ENCODE measurements at regions not wholly inside any gene's neighbourhood (a gene's known extent, or its start where the extent isn't known, plus 50 kb on each side); places are given as distances from the start of the nearest gene placed in this dataset.

- TF ChIP-seq CTCF (IDR thresholded peaks at IDR 0.05; ENCODE audit: unreplicated experiment): no peak
- intact Hi-C loops (cut with micrococcal nuclease; ENCODE audit: unreplicated experiment): no loop called here
- Mint-ChIP-seq H3K9me3 (ENCODE audit: low read depth, unreplicated experiment) (peaks cover 18% of the 10 kb centered on the region), H3K36me3 (ENCODE audit: insufficient read depth, unreplicated experiment) (no peaks in the 10 kb centered on the region), H3K4me3 (ENCODE audit: low read depth, unreplicated experiment) (no peak overlapping the region), H3K4me1 (ENCODE audit: low read depth, unreplicated experiment) (no peaks in the 10 kb centered on the region), H3K27ac (ENCODE audit: unreplicated experiment) (no peak overlapping the region), H3K27me3 (ENCODE audit: unreplicated experiment) (no peaks in the 10 kb centered on the region)
- no peak for DNase-seq
- no TSS peak for BruUV-seq (replicated peaks)
- CTCF ChIA-PET: interaction anchor here (0.7 kb wide), 1 partner anchor 10 kb away, joined by 3 read pairs; no protein-coding TSS in a partner anchor
These were observed 145.2 kb downstream of the KCNJ2 start for GRCh38 chr17:70314506-70314905.

- TF ChIP-seq CTCF (IDR thresholded peaks at IDR 0.05; ENCODE audit: unreplicated experiment): no peak
- no TSS peak for BruUV-seq (replicated peaks)
- DNase-seq: no peak
- H3K4me1 Mint-ChIP-seq (ENCODE audit: low read depth, unreplicated experiment): no peaks in the 10 kb centered on the region
- no peaks in the 10 kb centered on the region for H3K36me3 Mint-ChIP-seq (ENCODE audit: insufficient read depth, unreplicated experiment)
- intact Hi-C loops (cut with micrococcal nuclease; ENCODE audit: unreplicated experiment): no loop called here
- CTCF ChIA-PET: interaction anchor here (0.8 kb wide), 1 partner anchor 16 kb away, joined by 3 read pairs; no protein-coding TSS in a partner anchor
- no peaks in the 10 kb centered on the region for H3K27me3 Mint-ChIP-seq (ENCODE audit: unreplicated experiment)
- no peak overlapping the region for H3K27ac Mint-ChIP-seq (ENCODE audit: unreplicated experiment)
- H3K9me3 Mint-ChIP-seq (ENCODE audit: low read depth, unreplicated experiment): peaks cover 22% of the 10 kb centered on the region
- H3K4me3 Mint-ChIP-seq (ENCODE audit: low read depth, unreplicated experiment): no peak overlapping the region
These were observed 148.1 kb downstream of the KCNJ2 start for GRCh38 chr17:70317421-70317820.

GRCh38 chr17:70318051-70318450, 148.7 kb downstream of the KCNJ2 start:
- no peak for DNase-seq
- intact Hi-C loops (cut with micrococcal nuclease; ENCODE audit: unreplicated experiment): no loop called here
- Mint-ChIP-seq H3K4me1 (ENCODE audit: low read depth, unreplicated experiment) (no peaks in the 10 kb centered on the region), H3K27me3 (ENCODE audit: unreplicated experiment) (no peaks in the 10 kb centered on the region), H3K36me3 (ENCODE audit: insufficient read depth, unreplicated experiment) (no peaks in the 10 kb centered on the region), H3K27ac (ENCODE audit: unreplicated experiment) (no peak overlapping the region), H3K9me3 (ENCODE audit: low read depth, unreplicated experiment) (peaks cover 26% of the 10 kb centered on the region), H3K4me3 (ENCODE audit: low read depth, unreplicated experiment) (no peak overlapping the region)
- no peak for TF ChIP-seq CTCF (IDR thresholded peaks at IDR 0.05; ENCODE audit: unreplicated experiment)
- CTCF ChIA-PET: interaction anchor here (0.8 kb wide), 1 partner anchor 16 kb away, joined by 3 read pairs; no protein-coding TSS in a partner anchor
- BruUV-seq (replicated peaks): no TSS peak

- Mint-ChIP-seq H3K4me3 (ENCODE audit: low read depth, unreplicated experiment) (no peak overlapping the region), H3K36me3 (ENCODE audit: insufficient read depth, unreplicated experiment) (no peaks in the 10 kb centered on the region), H3K9me3 (ENCODE audit: low read depth, unreplicated experiment) (peaks cover 18% of the 10 kb centered on the region), H3K4me1 (ENCODE audit: low read depth, unreplicated experiment) (no peaks in the 10 kb centered on the region), H3K27ac (ENCODE audit: unreplicated experiment) (no peak overlapping the region), H3K27me3 (ENCODE audit: unreplicated experiment) (no peaks in the 10 kb centered on the region)
- intact Hi-C loops (cut with micrococcal nuclease; ENCODE audit: unreplicated experiment): no loop called here
- CTCF ChIA-PET: no interaction called here
- DNase-seq: no peak
- BruUV-seq (replicated peaks): no TSS peak
- TF ChIP-seq CTCF (IDR thresholded peaks at IDR 0.05; ENCODE audit: unreplicated experiment): no peak
These were observed 150.2 kb downstream of the KCNJ2 start for GRCh38 chr17:70319516-70319915.
